ENCODE measurements at regions not wholly inside any gene's neighbourhood (a gene's known extent, or its start where the extent isn't known, plus 50 kb on each side); places are given as distances from the start of the nearest gene placed in this dataset.

DNA sequence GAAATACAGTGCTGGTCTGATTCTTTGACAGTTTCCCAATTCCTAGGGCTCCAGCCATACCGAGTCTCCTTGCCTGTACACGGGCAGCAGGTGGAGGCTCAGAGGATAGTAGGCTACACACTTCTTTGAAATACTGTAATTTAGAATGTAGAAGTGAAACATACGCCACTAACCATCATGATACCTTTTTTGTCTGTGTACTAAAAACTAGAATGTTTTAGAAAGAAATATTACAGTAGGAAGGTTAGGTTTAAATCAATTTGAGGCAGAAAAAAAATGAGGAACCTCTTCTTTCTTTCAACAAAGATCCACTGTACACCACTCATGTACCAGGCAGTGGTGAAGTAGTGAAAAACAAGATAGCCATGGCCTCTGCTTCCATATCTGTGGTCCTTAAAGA lies 354.7 kb downstream of the MCTP2 start:
- DNase-seq = no peak
- CTCF ChIA-PET = interaction anchor here (2.1 kb wide), 1 partner anchor 11 kb away, joined by 7 read pairs; no protein-coding TSS in a partner anchor
- no peaks in the 10 kb centered on the region for H3K36me3 Mint-ChIP-seq
- H3K9me3 Mint-ChIP-seq = no peaks in the 10 kb centered on the region
- H3K4me3 Mint-ChIP-seq = no peak overlapping the region
- peaks cover 78% of the 10 kb centered on the region for H3K27me3 Mint-ChIP-seq
- no peak overlapping the region for H3K27ac Mint-ChIP-seq
- peaks cover 24% of the 10 kb centered on the region for H3K4me1 Mint-ChIP-seq

DNA sequence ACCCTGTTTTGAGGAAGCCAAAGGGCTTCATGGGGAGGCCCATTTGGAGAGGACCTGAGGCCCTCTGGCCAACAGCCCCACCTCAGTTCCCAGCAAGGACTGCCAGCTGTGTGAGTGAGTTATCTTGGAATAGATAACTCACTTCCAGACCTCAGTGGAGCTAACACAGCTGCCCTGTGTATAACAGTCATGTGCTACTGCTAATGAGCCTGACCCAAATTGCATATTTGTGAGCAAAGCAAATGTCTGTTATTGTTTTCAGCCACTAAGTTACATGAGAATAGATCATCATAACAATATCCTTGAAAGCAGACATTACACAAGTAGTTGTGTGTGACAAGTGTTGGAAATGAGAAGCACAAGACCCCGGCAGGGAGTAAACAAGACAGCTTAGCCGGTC lies 355.8 kb downstream of the MCTP2 start:
- Mint-ChIP-seq H3K4me3 (no peak overlapping the region), H3K36me3 (no peaks in the 10 kb centered on the region), H3K9me3 (no peaks in the 10 kb centered on the region), H3K4me1 (peaks cover 24% of the 10 kb centered on the region), H3K27me3 (peaks cover 79% of the 10 kb centered on the region), H3K27ac (no peak overlapping the region)
- CTCF ChIA-PET = no interaction called here
- DNase-seq = no peak

DNA sequence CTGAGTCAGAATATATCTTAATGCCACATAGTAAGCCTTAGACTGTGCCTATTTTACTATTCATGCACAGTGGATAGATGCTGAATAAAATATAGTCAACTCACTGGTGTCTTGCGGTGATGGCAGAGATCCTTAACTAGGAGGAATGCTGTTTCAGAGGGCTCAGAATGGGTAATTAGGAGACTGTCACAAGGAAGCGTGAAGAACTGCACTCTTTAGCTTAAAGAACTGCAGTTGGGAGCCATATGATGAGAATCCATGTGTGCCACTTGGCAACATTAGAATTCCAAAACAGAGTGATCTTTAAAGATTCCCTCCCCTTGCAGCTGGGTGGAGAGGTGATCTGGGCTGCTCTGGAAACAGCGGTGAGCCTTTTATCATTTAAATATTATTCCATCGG lies 357.6 kb downstream of the MCTP2 start:
- Mint-ChIP-seq H3K36me3 (no peaks in the 10 kb centered on the region), H3K27ac (no peak overlapping the region), H3K9me3 (no peaks in the 10 kb centered on the region), H3K4me3 (no peak overlapping the region), H3K4me1 (peaks cover 20% of the 10 kb centered on the region), H3K27me3 (peaks cover 74% of the 10 kb centered on the region)
- DNase-seq = no peak
- CTCF ChIA-PET = no interaction called here

DNA sequence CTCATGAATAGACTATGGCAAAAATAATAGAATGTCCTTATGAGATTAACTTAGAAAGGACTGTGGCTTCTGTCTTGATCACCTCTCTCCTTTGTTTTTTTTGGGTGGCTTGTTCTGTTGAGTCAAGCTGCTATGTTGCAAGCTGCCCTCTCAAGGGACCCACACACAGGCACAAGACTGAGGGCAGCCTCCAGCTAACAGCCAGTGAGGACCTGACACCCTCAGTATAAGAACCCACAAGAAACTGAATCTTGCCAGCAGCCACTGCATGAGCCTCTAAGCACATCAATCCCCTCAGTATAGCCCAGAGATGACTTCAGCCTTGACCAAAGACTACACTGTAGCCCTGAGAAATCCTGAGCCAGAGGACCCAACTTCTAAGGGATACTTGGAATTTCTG lies 361.1 kb downstream of the MCTP2 start:
- Mint-ChIP-seq H3K4me1 (no peaks in the 10 kb centered on the region), H3K4me3 (no peak overlapping the region), H3K27ac (no peak overlapping the region), H3K27me3 (peaks cover 56% of the 10 kb centered on the region), H3K9me3 (no peaks in the 10 kb centered on the region), H3K36me3 (no peaks in the 10 kb centered on the region)
- CTCF ChIA-PET = no interaction called here
- no peak for DNase-seq

DNA sequence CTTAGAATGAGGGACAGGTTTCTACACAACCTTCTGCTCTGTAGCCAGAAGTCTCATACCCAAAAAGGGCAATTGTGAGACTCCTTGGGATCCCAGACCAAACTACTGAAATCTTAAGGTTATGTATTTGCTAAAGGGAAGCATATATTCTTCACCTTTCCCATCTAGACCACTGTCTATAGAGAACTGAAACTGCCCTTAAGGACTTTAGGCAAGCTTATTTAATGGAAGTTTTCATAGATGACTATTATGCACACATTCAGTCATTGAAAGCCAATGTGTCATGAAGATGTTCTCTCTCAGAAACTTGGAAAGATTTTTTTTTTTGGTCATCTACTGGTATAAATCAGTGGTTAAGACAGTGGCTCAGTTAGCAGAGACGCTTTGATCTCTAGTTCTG lies 365.3 kb downstream of the MCTP2 start:
- H3K4me3 Mint-ChIP-seq = no peak overlapping the region
- no peaks in the 10 kb centered on the region for H3K36me3 Mint-ChIP-seq
- no peak overlapping the region for H3K27ac Mint-ChIP-seq
- H3K9me3 Mint-ChIP-seq = no peaks in the 10 kb centered on the region
- no peaks in the 10 kb centered on the region for H3K4me1 Mint-ChIP-seq
- DNase-seq = no peak
- H3K27me3 Mint-ChIP-seq = peaks cover 53% of the 10 kb centered on the region
- CTCF ChIA-PET = no interaction called here

DNA sequence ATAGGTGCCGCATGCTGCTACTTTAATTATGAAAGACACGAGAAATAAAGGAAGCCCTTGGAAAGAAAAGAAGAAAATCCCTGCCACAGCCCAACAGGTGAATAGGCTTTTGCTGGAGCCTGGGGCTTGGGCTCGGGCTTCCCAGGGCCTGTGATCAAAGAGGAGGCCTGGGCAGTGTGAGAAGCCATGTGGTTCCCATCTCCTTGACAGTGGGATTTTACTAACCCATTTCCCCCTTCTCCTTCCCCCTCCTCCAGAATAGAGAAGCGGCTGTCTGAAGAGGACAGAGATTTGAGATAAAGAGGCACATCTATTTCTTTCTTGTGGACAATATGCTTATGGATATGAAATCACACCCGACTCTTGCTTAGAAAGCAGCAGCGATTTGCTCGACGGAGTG lies 369.1 kb downstream of the MCTP2 start:
- H3K4me3 Mint-ChIP-seq = no peak overlapping the region
- DNase-seq = no peak
- CTCF ChIA-PET = interaction anchor here (0.7 kb wide), 1 partner anchor 11 kb away, joined by 3 read pairs; no protein-coding TSS in a partner anchor
- no peaks in the 10 kb centered on the region for H3K4me1 Mint-ChIP-seq
- H3K9me3 Mint-ChIP-seq = no peaks in the 10 kb centered on the region
- no peak overlapping the region for H3K27ac Mint-ChIP-seq
- H3K27me3 Mint-ChIP-seq = peaks cover 46% of the 10 kb centered on the region
- H3K36me3 Mint-ChIP-seq = no peaks in the 10 kb centered on the region

DNA sequence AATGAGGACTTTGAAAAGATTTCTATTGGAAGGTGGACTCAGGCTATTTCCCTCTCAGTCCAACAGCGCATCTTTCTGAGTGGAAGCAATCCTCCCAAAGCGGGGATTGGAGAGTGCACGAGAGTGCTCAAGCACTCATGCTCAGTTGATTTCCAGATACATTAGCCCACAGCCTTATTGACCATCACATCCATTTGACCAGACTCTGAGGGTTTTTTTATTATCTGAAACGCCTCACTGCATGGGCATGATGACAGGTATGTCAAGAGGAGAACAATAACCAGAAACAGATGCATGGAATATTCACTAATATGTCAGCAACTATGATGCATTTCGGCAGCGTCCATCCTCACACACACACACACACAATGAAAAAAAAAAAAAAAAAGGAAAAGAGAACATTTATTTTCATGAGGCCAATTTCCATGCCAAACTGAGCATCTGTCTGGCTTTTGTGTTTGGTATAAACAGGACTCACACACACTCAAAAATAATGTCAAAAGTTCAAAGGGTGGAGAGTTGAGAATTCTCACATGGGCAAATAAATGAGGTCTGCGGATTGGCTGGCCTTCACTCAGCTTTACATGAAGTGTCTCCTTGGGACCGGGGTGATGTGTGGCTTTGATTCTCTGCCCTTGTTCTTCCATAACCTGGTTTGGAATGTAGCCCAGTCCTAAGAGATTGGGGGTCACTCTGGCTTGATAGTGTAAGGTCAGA lies 371.6 kb downstream of the MCTP2 start:
- peaks cover 17% of the 10 kb centered on the region for H3K4me1 Mint-ChIP-seq
- H3K27me3 Mint-ChIP-seq = peaks cover 57% of the 10 kb centered on the region
- no peaks in the 10 kb centered on the region for H3K9me3 Mint-ChIP-seq
- H3K4me3 Mint-ChIP-seq = no peak overlapping the region
- H3K36me3 Mint-ChIP-seq = no peaks in the 10 kb centered on the region
- CTCF ChIA-PET = no interaction called here
- H3K27ac Mint-ChIP-seq = no peak overlapping the region
- no peak for DNase-seq

DNA sequence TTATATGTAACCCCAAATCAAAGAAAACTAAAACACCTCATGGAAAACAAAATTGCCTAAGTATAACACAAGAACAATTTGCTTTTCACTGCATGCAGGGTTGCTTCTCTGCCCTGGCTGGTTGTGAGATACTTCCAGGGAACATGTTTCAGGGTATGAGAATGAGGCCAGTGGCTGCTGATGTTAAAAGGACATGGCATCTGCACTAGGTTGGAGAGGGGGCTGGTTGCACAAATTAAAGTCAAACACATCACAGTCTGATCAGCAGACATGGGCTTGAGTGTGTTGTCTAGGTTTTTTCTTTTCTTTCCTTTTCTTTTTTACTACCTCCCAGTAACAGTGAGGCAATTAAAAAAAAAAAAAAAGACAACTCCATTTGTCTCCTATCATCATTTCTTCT lies 374.9 kb downstream of the MCTP2 start:
- no peak overlapping the region for H3K27ac Mint-ChIP-seq
- H3K9me3 Mint-ChIP-seq = no peaks in the 10 kb centered on the region
- CTCF ChIA-PET = no interaction called here
- peaks cover 52% of the 10 kb centered on the region for H3K27me3 Mint-ChIP-seq
- no peak overlapping the region for H3K4me3 Mint-ChIP-seq
- DNase-seq = no peak
- peaks cover 21% of the 10 kb centered on the region for H3K4me1 Mint-ChIP-seq
- no peaks in the 10 kb centered on the region for H3K36me3 Mint-ChIP-seq

DNA sequence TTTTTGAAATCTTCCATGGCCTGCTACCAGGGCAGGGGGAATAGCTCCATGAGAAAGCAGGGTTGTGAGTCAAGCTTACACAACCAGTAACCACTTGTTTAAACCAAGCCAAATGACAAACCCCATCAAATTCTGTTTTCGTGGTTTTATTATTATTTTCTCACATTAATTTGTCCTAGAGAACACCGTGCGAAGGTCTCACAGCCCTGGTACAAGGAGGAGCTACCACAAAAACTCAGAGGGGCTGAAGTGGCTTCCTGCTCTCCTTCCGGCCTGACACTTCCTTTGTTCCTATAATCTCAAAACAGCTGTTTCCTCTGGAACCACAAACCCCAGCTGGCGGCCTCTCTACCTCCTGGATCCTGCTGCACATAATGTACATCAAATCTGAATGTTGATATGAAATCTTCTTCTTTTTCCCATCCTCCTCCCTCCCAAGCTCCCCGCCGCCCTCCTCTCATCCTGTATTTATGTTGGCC lies 375.9 kb downstream of the MCTP2 start:
- H3K36me3 Mint-ChIP-seq = no peaks in the 10 kb centered on the region
- peaks cover 21% of the 10 kb centered on the region for H3K4me1 Mint-ChIP-seq
- H3K4me3 Mint-ChIP-seq = no peak overlapping the region
- H3K27me3 Mint-ChIP-seq = peaks cover 49% of the 10 kb centered on the region
- H3K27ac Mint-ChIP-seq = no peak overlapping the region
- no peaks in the 10 kb centered on the region for H3K9me3 Mint-ChIP-seq
- CTCF ChIA-PET = no interaction called here
- DNase-seq = peak; percentile 23

DNA sequence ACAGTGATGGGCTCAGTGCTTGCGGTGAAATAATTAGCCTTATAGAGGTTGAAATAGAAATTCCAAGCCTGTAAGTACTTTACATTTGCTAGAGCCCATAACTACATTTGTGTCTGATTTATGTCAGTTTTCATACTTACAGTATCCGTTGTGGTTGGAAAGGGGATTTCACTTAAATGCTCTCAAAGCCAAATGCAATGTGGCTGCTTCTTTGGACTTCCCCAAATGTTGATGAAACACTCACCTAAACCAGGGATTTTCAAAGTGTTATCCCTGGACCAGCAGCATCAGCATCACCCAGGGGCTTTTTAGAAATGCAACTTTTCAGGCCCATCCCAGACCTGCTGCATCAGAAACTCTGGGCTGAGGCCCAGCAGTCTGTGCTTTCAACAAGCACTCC lies 378.7 kb downstream of the MCTP2 start:
- no peak overlapping the region for H3K27ac Mint-ChIP-seq
- no peak overlapping the region for H3K4me3 Mint-ChIP-seq
- H3K36me3 Mint-ChIP-seq = no peaks in the 10 kb centered on the region
- peaks cover 48% of the 10 kb centered on the region for H3K27me3 Mint-ChIP-seq
- H3K4me1 Mint-ChIP-seq = peaks cover 21% of the 10 kb centered on the region
- CTCF ChIA-PET = no interaction called here
- DNase-seq = no peak
- no peaks in the 10 kb centered on the region for H3K9me3 Mint-ChIP-seq

DNA sequence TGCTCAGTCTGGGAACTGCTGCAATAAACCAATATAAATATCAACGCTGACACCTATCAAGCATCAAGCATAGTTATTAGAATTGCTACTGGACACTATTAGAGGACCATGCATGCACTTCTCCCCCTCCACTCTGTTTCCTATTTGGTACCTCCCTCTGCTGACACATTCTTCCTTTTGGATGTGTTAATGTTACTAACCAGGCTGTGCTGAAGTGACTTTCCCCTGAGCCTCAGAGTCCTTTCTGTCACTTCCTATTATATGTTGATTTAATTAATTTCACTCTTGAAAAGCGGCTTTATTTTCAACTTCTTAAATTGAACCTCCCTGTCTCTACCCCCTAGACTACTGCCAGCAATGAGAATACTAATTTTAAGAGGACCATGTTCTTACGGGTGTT lies 379.1 kb downstream of the MCTP2 start:
- no peak overlapping the region for H3K4me3 Mint-ChIP-seq
- no peaks in the 10 kb centered on the region for H3K9me3 Mint-ChIP-seq
- CTCF ChIA-PET = no interaction called here
- peaks cover 21% of the 10 kb centered on the region for H3K4me1 Mint-ChIP-seq
- H3K27me3 Mint-ChIP-seq = peaks cover 47% of the 10 kb centered on the region
- no peak for DNase-seq
- H3K36me3 Mint-ChIP-seq = no peaks in the 10 kb centered on the region
- H3K27ac Mint-ChIP-seq = no peak overlapping the region

DNA sequence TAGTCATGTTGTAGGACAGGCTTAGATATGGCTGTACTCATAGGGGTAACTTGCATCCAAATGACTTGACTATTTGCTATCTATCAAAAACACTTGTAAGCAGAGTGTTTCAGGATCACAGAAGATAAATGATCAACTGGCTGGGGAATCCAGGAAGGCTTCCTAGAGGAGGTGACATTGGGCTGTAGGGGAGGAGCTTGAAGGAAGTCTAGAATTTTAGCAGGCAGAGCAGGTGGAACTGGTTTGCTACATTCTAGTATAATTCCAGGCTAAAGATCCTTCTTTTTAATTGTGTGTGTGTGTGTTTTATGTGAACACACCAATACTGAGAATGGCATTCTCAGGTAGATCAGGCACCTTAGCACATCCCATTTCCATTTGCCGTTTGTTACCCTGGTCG lies 380.3 kb downstream of the MCTP2 start:
- Mint-ChIP-seq H3K9me3 (no peaks in the 10 kb centered on the region), H3K27ac (no peak overlapping the region)

DNA sequence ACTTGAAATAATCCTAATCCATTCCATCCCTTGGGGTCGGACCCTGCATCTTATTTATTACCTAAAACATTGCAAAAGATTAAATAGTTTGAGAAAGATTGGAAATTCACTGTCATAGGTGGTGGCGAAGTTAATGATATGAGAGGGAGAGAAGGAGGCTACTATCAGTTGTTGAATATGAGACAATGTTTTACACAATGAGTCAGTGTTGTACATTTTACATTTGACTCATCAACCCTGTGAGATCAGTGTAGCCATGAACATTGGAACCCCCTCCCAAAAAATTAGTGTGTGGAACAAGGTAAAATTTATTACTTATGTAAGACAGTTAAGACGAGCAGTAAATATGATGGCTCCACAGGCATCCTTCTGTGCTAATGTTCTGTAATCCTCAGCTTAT lies 384.3 kb downstream of the MCTP2 start:
- Mint-ChIP-seq H3K9me3 (no peaks in the 10 kb centered on the region), H3K27ac (no peak overlapping the region), H3K4me3 (no peak overlapping the region), H3K27me3 (peaks cover 20% of the 10 kb centered on the region), H3K36me3 (no peaks in the 10 kb centered on the region), H3K4me1 (no peaks in the 10 kb centered on the region)
- CTCF ChIA-PET = no interaction called here
- DNase-seq = no peak

More for the DNA sequence above, 380.3 kb downstream of the MCTP2 start:
- no peak for DNase-seq
- no peaks in the 10 kb centered on the region for H3K36me3 Mint-ChIP-seq
- CTCF ChIA-PET = no interaction called here
- H3K4me3 Mint-ChIP-seq = no peak overlapping the region
- H3K4me1 Mint-ChIP-seq = peaks cover 16% of the 10 kb centered on the region
- H3K27me3 Mint-ChIP-seq = peaks cover 37% of the 10 kb centered on the region

DNA sequence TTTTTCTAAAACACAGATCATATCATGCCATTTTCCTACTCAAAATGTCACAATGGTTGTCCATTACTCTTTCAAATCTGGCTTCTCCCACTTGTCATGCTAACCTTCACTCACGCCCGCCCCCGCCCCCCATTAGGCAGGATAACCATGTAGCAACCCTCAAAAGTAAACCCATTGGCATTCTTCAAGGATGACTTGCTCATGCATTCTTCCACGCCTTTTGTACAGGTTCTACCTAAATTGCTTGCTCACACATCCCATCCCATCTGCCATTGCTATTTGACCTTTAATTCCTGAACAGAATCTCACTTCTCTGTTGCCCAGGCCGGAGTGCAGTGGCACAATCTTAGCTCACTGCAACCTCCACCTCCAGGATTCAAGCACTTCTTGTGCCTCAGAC lies 389.3 kb downstream of the MCTP2 start:
- no peak overlapping the region for H3K4me3 Mint-ChIP-seq
- CTCF ChIA-PET = no interaction called here

DNA sequence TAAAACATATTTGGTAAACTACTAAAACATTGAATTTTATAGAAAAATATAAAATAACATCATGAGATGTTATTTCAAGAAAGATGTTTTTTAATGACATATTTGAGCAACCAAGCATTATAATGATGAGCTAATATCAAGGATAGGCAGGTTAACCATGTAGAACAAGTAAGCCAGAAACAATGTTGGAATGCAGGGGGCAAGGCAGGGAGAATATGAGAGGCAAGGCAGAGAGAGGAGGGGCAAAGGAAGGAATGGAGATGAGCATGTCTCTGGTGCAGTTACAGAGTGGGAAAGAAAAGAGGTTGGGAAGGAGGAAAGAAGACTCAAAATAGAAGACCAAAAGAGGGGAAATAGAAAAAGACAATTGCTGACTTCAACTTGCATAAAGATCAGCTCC lies 390.4 kb downstream of the MCTP2 start:
- no peaks in the 10 kb centered on the region for H3K9me3 Mint-ChIP-seq
- H3K27ac Mint-ChIP-seq = no peak overlapping the region
- H3K4me3 Mint-ChIP-seq = no peak overlapping the region
- no peaks in the 10 kb centered on the region for H3K27me3 Mint-ChIP-seq
- H3K36me3 Mint-ChIP-seq = no peaks in the 10 kb centered on the region
- DNase-seq = no peak
- H3K4me1 Mint-ChIP-seq = no peaks in the 10 kb centered on the region
- CTCF ChIA-PET = no interaction called here

More for the DNA sequence above, 389.3 kb downstream of the MCTP2 start:
- Mint-ChIP-seq H3K27me3 (no peaks in the 10 kb centered on the region), H3K4me1 (no peaks in the 10 kb centered on the region), H3K9me3 (no peaks in the 10 kb centered on the region), H3K27ac (no peak overlapping the region), H3K36me3 (no peaks in the 10 kb centered on the region)
- no peak for DNase-seq
